ENCODE measurements at regions not wholly inside any gene's neighbourhood (a gene's known extent, or its start where the extent isn't known, plus 50 kb on each side); places are given as distances from the start of the nearest gene placed in this dataset.

DNA sequence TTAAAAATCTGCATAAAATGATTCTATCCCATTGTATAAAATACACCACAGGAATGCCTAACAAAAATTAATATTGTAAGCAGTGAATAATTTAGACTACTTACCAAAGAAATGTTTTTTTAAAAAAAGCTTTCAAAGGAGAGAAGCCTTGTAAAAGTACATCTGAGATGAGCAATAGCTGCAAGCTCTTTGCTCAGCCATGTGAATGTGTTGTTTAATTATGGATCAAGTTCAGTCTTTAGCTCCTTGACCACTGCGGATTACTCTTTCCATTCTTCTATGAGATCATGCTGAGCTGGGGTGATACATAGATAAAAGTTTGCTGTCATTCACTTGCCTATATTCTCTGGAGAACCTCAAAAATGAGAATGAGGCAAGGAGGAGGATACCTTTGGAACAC lies 782.4 kb upstream of the ZNF608 start:
- TF ChIP-seq POLR2A (IDR thresholded peaks at IDR 0.05; ENCODE audit: low read length) (no peak), GATA1 (IDR thresholded peaks at IDR 0.05; ENCODE audit: low read depth, low read length) (no peak)

Measured in erythroblast (primary cell).